ENCODE measurements at regions not wholly inside any gene's neighbourhood (a gene's known extent, or its start where the extent isn't known, plus 50 kb on each side); places are given as distances from the start of the nearest gene placed in this dataset.
"Not testable (repeated sequence)": the region's sequence is repeated elsewhere in the genome, so short reads cannot be mapped to it uniquely, and the experiment has no call there.

DNA sequence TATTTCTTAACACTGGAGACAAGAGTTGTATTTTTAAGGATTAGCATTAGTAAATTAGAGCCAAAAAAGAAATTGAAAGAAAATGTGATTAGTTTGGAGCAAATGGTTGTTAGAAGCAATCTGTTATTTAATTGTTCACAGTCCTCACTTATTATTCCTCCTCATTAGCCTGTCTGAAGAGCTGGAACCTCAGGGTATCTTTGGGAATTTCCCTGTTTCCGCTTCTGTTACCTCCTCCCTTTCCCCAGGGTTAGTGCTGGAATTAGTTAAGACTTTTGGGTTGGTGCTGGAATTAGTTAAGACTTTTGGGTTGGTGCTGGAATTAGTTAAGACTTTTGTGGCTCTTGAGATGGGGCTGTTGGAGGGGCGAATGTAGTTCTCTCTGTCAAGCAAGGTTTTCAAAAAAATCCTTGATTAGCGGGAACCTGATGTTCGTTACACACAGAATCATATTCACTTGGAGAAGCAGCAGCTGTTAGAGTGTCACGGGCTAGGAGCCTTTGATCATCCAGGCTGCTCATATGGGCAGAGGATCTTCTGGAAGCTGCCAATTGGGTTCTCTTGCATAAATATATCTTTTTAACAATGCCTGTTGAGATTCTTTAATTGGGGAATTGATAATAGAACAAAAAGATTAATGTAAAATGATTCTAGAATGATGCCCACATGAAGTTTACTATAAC, 251.0 kb upstream of the NPSR1 start:
- DNase-seq: no peak

DNA sequence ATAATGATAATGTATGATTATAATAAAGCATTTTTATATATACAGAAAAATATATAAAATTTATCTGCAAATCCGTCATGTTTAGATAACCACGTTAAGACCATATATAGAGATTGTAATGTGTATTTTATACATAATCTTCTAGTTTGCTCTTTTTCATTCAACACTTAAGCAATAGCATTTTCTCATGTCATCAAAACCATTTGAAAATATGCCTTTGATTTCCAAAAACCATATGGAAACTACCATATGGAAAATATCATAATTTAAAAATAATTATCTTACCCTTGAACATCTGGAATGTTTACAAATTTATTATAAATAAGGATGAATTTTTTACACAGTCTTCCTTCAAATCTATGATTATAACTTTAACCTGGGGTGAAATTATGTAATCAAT, 250.4 kb upstream of the NPSR1 start:
- DNase-seq: no peak

- no peak for DNase-seq
Measured at GRCh38 chr7:34417781-34418180, 240.2 kb upstream of the NPSR1 start.

DNA sequence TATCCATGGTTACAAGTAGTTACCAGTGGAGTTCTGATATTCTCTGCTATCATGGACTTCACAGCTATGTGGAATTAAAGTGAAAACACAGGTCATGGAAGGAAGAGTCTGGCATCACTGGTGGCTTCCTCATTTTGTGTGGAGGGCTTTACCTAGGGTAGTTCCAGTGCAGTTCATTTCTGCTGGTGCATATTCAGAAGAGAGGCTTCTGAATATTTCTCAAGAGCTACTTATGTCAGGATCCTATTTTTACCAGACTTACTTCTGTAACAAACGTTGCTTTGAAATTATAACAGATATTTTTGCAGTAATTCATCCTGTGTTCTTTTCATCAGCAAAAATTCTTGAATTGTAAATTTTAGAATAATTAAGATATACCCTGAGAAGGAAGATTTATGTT, 236.5 kb upstream of the NPSR1 start:
- no peak for DNase-seq

DNA sequence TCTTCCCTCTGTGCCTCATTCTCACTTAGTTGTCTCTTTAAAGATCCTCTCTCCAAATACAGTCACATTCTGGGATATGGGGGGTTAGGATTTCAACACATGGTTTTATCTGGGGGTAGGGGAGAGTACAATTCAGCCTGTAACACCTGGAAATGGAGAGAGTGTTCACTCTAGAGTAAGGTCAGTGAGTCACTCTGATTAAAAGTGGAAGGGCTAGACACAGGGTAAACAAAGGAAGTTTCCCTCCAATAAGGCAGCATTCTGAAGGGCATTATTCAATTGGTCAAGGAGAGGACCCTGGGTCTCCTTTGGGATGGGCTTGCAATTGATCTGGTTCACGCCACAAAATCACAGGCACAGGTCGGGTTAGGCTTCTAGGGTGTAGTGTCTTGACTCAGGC, 232.8 kb upstream of the NPSR1 start:
- no peak for DNase-seq

GRCh38 chr7:34425631-34426384, 232.2 kb upstream of the NPSR1 start:
- no peak for DNase-seq

GRCh38 chr7:34430456-34430855, 227.6 kb upstream of the NPSR1 start:
- no peak for DNase-seq

GRCh38 chr7:34438436-34438835, 219.6 kb upstream of the NPSR1 start:
- DNase-seq: no peak

DNA sequence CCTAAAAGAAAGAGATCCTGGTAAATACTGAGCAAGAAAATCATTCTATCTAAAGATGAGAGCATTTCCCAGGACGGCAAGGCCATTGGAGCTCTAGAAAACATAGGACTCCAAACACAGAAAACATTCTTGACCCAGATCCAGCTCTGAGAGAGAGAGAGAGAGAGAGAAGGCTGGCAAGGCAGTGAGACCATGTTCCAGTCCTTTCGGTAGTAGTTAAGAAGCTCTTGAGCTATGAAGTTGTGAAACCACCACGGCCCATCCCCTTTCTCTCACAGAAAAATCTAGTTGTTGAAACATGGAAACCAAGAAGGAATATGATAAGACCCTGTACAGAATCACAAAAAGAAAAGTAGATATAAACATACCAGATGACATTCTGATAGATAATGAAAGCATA, 212.4 kb upstream of the NPSR1 start:
- DNase-seq: no peak

DNA sequence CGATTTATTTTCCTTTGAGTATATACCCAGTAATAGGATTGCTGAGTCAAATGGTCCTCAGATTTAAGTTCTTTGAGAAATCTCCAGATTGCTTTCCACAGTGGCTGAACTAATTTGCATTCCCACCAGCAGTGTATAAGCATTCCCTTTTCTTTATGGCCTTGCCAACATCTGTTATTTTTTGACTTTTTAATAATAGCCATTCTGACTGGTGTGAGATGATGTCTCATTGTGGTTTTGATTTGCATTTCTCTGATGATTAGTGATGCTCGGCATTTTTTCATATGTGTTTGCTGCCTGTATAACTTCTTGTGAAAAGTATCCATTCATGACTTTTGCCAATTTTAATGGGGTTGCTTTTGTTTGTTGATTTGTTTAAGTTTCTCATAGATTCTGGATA, 209.5 kb upstream of the NPSR1 start:
- DNase-seq: not testable (repeated sequence)

DNA sequence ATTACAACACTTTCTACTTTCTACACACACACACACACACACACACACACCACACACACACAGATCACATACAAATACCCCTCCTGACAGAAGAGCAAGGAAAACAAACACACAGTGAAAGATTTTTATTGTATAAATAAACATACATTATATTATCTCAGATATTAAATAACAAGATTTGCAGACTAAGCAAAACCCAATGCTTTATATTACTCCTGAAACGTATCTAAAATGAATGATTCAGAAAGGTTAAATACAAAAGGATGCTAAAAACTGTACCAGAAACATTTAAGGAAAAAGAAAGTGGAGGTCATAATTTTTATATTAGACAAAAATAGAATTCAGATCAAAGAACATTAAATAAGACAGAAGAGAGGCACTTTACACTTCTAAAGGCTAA, 208.3 kb upstream of the NPSR1 start:
- DNase-seq: no peak

- no peak for DNase-seq
Measured at GRCh38 chr7:34451183-34451582, 206.8 kb upstream of the NPSR1 start.

- no peak for DNase-seq
Measured at GRCh38 chr7:34451923-34452322, 206.1 kb upstream of the NPSR1 start.

- no peak for DNase-seq
Measured at GRCh38 chr7:34452363-34452762, 205.7 kb upstream of the NPSR1 start.

DNA sequence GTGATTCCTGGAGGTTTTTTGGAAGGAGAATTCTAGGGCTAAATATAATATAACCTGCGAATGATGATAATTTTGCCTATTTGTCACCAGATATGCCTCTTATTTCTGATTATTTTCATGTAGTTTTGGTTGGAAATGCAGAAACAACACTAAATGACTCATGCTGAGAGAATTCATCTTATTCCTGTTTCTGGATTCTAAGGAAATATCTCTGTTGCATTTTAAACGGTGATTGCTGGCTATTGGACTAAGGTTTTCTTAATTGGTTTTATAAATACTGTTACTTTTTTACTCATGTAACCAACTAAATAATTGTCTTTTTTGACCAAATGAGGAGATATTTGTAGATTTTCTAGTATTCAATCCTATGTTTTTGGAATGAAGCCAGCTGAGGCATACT, 204.9 kb upstream of the NPSR1 start:
- DNase-seq: no peak

- DNase-seq: no peak
Measured at GRCh38 chr7:34454381-34454780, 203.6 kb upstream of the NPSR1 start.

DNA sequence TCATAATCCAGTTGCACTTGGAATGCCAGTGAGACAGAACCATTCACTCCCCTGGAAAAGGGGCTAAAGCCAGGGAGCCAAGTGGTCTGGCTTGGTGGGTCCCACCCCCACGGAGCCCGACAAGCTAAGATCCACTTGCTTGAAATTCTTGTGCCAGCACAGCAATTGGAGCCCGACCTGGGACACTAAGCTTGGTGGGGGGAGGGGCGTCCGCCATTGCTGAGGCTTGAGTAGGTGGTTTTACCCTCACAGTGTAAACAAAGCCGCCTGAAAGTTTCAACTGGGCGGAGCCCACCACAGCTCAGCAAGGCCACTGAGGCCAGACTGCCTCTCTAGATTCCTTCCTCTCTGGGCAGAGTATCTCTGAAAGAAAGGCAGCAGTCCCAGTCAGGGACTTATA, 200.7 kb upstream of the NPSR1 start:
- DNase-seq: no peak

GRCh38 chr7:34463830-34464229, 194.2 kb upstream of the NPSR1 start:
- no peak for DNase-seq

DNA sequence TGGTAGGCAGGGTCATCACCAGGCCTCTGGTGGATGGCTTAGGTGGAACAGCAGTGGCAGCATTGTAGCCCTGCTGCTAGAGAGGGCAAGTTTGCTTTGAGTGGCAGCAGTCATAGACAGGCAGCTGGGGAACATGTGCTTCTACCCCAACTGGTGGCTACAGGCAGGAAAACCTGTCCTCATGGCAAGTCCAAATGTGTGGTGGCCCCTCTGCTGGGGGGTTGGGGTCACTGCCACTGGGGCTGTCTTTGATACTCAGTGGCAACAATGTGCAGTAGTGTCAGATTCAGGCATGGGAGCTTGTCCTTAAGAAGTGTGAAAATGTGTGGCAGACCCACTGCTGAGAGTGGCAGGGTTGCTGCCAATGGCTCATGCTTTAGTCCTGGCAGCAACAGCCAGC, 186.2 kb upstream of the NPSR1 start:
- DNase-seq: no peak

GRCh38 chr7:34486371-34486770, 171.6 kb upstream of the NPSR1 start:
- DNase-seq: no peak

DNA sequence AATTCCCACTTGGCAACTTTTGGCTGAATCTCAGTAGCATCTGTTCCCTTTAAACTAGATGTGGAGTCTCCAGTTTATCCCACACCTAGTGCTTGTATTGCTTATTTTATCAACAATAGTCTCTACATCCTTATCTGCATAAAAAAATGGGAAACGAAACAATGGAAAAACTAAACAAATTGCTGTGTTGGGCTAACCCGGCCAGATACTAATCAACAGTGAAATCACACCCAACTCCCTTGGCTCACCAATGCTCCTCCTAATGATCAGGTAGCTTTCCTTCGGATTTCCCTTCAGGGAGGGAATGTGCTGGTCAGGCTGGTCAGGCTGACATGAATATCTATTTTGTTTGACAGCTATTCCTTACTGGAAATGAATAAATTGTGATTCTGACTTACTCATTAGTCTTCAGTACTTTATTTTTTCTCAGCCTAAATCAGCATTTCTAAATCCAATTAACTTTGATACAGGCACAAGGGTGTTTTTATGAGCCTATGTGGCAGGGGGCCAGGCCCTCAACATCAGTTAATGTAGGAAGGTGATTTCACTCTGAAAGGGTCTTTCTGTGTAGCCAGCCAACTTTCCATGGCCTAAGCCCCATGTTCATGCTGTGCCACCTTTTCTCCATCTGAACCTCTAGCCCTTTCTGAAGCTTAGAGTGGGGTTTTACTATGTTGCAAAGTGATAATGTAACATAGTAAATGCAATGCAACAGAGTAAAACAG, 170.5 kb upstream of the NPSR1 start:
- no peak for DNase-seq

- no peak for DNase-seq
Measured at GRCh38 chr7:34488766-34489165, 169.3 kb upstream of the NPSR1 start.

- no peak for DNase-seq
Measured at GRCh38 chr7:34491899-34492298, 166.1 kb upstream of the NPSR1 start.

- no peak for DNase-seq
Measured at GRCh38 chr7:34493752-34494151, 164.3 kb upstream of the NPSR1 start.

All from activated gamma-delta T cell treated with Interleukin-2 at 50 U/mL for 16 hours (primary cell).